MG63 (cell line): ENCODE measurements at regions not wholly inside any gene's neighbourhood (a gene's known extent, or its start where the extent isn't known, plus 50 kb on each side); places are given as distances from the start of the nearest gene placed in this dataset.
"Not testable (repeated sequence)": the region's sequence is repeated elsewhere in the genome, so short reads cannot be mapped to it uniquely, and the experiment has no call there.

ENCODE experiments used
- DNase-seq: peaks from one replicate; pipeline ENCODE4 v3.0.0-alpha.2; 2020
- H3K27me3 ChIP-seq: fragments of 250-450 bp; sonication (Bioruptor Pico); 2 replicates; pipeline ENCODE4 v1.5.1; 2020; ENCODE audit warnings: mild to moderate bottlenecking, moderate library complexity
- H3K36me3 ChIP-seq: fragments of 250-450 bp; sonication (Bioruptor Pico); 2 replicates; pipeline ENCODE4 v1.5.1; 2020; ENCODE audit warnings: mild to moderate bottlenecking, moderate library complexity
- H3K4me3 ChIP-seq: fragments of 250-450 bp; sonication (Bioruptor Pico); 2 replicates; pipeline ENCODE4 v1.5.1; 2020; ENCODE audit warnings: mild to moderate bottlenecking, moderate library complexity
- H3K9me3 ChIP-seq: fragments of 250-450 bp; sonication (Bioruptor Pico); 2 replicates; pipeline ENCODE4 v1.5.1; 2020; ENCODE audit warnings: mild to moderate bottlenecking, moderate library complexity

GRCh38 chr7:27424749-27425148 is 182.1 kb downstream of the EVX1 start:
- Histone ChIP-seq H3K4me3 (no peak overlapping the region), H3K27me3 (no peaks in the 10 kb centered on the region), H3K36me3 (no peaks in the 10 kb centered on the region), H3K9me3 (no peaks in the 10 kb centered on the region)
- DNase-seq = no peak

GRCh38 chr7:27427416-27427815 is 184.8 kb downstream of the EVX1 start:
- no peaks in the 10 kb centered on the region for H3K27me3 ChIP-seq
- H3K9me3 ChIP-seq = no peaks in the 10 kb centered on the region
- no peaks in the 10 kb centered on the region for H3K36me3 ChIP-seq
- H3K4me3 ChIP-seq = no peak overlapping the region
- no peak for DNase-seq

- no peak overlapping the region for H3K4me3 ChIP-seq
- no peaks in the 10 kb centered on the region for H3K36me3 ChIP-seq
- DNase-seq = no peak
- no peaks in the 10 kb centered on the region for H3K27me3 ChIP-seq
- no peaks in the 10 kb centered on the region for H3K9me3 ChIP-seq
Observed at GRCh38 chr7:27430105-27430504, 187.5 kb downstream of the EVX1 start.

GRCh38 chr7:27431465-27431864 is 188.9 kb downstream of the EVX1 start:
- DNase-seq = no peak
- no peaks in the 10 kb centered on the region for H3K9me3 ChIP-seq
- H3K36me3 ChIP-seq = no peaks in the 10 kb centered on the region
- H3K4me3 ChIP-seq = no peak overlapping the region
- H3K27me3 ChIP-seq = no peaks in the 10 kb centered on the region

GRCh38 chr7:27433581-27433980 is 191.0 kb downstream of the EVX1 start:
- DNase-seq = no peak
- Histone ChIP-seq H3K4me3 (no peak overlapping the region), H3K36me3 (no peaks in the 10 kb centered on the region), H3K9me3 (no peaks in the 10 kb centered on the region), H3K27me3 (no peaks in the 10 kb centered on the region)

- H3K9me3 ChIP-seq = no peaks in the 10 kb centered on the region
- no peak overlapping the region for H3K4me3 ChIP-seq
- no peak for DNase-seq
- H3K27me3 ChIP-seq = no peaks in the 10 kb centered on the region
- H3K36me3 ChIP-seq = no peaks in the 10 kb centered on the region
Observed at GRCh38 chr7:27434756-27435400, 192.3 kb downstream of the EVX1 start.

- no peaks in the 10 kb centered on the region for H3K27me3 ChIP-seq
- peak; percentile 73 for DNase-seq
- H3K4me3 ChIP-seq = no peak overlapping the region
- no peaks in the 10 kb centered on the region for H3K9me3 ChIP-seq
- no peaks in the 10 kb centered on the region for H3K36me3 ChIP-seq
Observed at GRCh38 chr7:27435461-27435860, 192.9 kb downstream of the EVX1 start.

GRCh38 chr7:27438881-27439589 is 196.4 kb downstream of the EVX1 start:
- H3K27me3 ChIP-seq = no peaks in the 10 kb centered on the region
- no peak for DNase-seq
- no peaks in the 10 kb centered on the region for H3K36me3 ChIP-seq
- no peaks in the 10 kb centered on the region; the same call in 1 of the 2 replicates for H3K9me3 ChIP-seq
- H3K4me3 ChIP-seq = no peak overlapping the region

- Histone ChIP-seq H3K4me3 (no peak overlapping the region), H3K27me3 (no peaks in the 10 kb centered on the region), H3K9me3 (no peaks in the 10 kb centered on the region; the same call in 1 of the 2 replicates), H3K36me3 (no peaks in the 10 kb centered on the region)
- DNase-seq = peak; percentile 32
Observed at GRCh38 chr7:27442455-27442854, 199.9 kb downstream of the EVX1 start.

- H3K4me3 ChIP-seq, H3K27me3 ChIP-seq, H3K9me3 ChIP-seq, DNase-seq, H3K36me3 ChIP-seq: not testable (repeated sequence)
Observed at GRCh38 chr7:27449046-27449445, 206.4 kb downstream of the EVX1 start.

GRCh38 chr7:27453702-27454405 is 208.8 kb downstream of the HIBADH start:
- Histone ChIP-seq H3K27me3 (peaks cover 4% of the 10 kb centered on the region; the same call in 1 of the 2 replicates), H3K4me3 (no peak overlapping the region), H3K9me3 (no peaks in the 10 kb centered on the region), H3K36me3 (no peaks in the 10 kb centered on the region)
- no peak for DNase-seq

- not testable (repeated sequence) for DNase-seq, H3K4me3 ChIP-seq, H3K9me3 ChIP-seq, H3K27me3 ChIP-seq, H3K36me3 ChIP-seq
Observed at GRCh38 chr7:27457120-27457519, 205.6 kb downstream of the HIBADH start.

GRCh38 chr7:27457603-27458565 is 204.8 kb downstream of the HIBADH start:
- not testable (repeated sequence) for DNase-seq, H3K4me3 ChIP-seq, H3K36me3 ChIP-seq, H3K9me3 ChIP-seq, H3K27me3 ChIP-seq

- Histone ChIP-seq H3K9me3 (no peaks in the 10 kb centered on the region), H3K27me3 (no peaks in the 10 kb centered on the region)
- no peak for DNase-seq
Observed at GRCh38 chr7:27459021-27459730, 203.5 kb downstream of the HIBADH start.

GRCh38 chr7:27459731-27460053 is 203.0 kb downstream of the HIBADH start:
- Histone ChIP-seq H3K36me3 (no peaks in the 10 kb centered on the region), H3K4me3 (no peak overlapping the region), H3K27me3 (no peaks in the 10 kb centered on the region), H3K9me3 (no peaks in the 10 kb centered on the region)
- no peak for DNase-seq

More at GRCh38 chr7:27459021-27459730, 203.5 kb downstream of the HIBADH start:
- no peaks in the 10 kb centered on the region for H3K36me3 ChIP-seq
- no peak overlapping the region for H3K4me3 ChIP-seq

- H3K36me3 ChIP-seq = no peaks in the 10 kb centered on the region
- DNase-seq = no peak
Observed at GRCh38 chr7:27462575-27463270, 200.0 kb downstream of the HIBADH start.

More at GRCh38 chr7:27462575-27463270, 200.0 kb downstream of the HIBADH start:
- Histone ChIP-seq H3K4me3 (no peak overlapping the region), H3K9me3 (no peaks in the 10 kb centered on the region), H3K27me3 (no peaks in the 10 kb centered on the region)
